Renal pelvis (tissue), 1 donor: ENCODE measurements at regions not wholly inside any gene's neighbourhood (a gene's known extent, or its start where the extent isn't known, plus 50 kb on each side); places are given as distances from the start of the nearest gene placed in this dataset.

Experiments
- DNase-seq: peaks from one replicate; pipeline ENCODE4 v3.0.0-alpha.2; 2013

- no peak for DNase-seq
Measured at GRCh38 chr4:129420637-129421036, 324.7 kb downstream of the C4orf33 start.

GRCh38 chr4:129422277-129422676, 326.3 kb downstream of the C4orf33 start:
- DNase-seq = no peak

- no peak for DNase-seq
Measured at GRCh38 chr4:129428454-129428853, 332.5 kb downstream of the C4orf33 start.

GRCh38 chr4:129429581-129430320, 333.8 kb downstream of the C4orf33 start:
- no peak for DNase-seq

GRCh38 chr4:129437347-129437746, 341.4 kb downstream of the C4orf33 start:
- DNase-seq = no peak

- no peak for DNase-seq
Measured at GRCh38 chr4:129438456-129438981, 342.6 kb downstream of the C4orf33 start.

GRCh38 chr4:129446074-129446473, 350.1 kb downstream of the C4orf33 start:
- DNase-seq = no peak

- no peak for DNase-seq
Measured at GRCh38 chr4:129453524-129454200, 357.7 kb downstream of the C4orf33 start.

GRCh38 chr4:129455482-129455881, 359.5 kb downstream of the C4orf33 start:
- DNase-seq = peak; percentile 4

- no peak for DNase-seq
Measured at GRCh38 chr4:129468624-129469023, 372.7 kb downstream of the C4orf33 start.

GRCh38 chr4:129474698-129475097, 378.7 kb downstream of the C4orf33 start:
- no peak for DNase-seq

- no peak for DNase-seq
Measured at GRCh38 chr4:129481107-129481506, 385.2 kb downstream of the C4orf33 start.

GRCh38 chr4:129488427-129488826, 392.5 kb downstream of the C4orf33 start:
- DNase-seq = no peak

- DNase-seq = peak; percentile 54
Measured at GRCh38 chr4:129490516-129490915, 394.6 kb downstream of the C4orf33 start.

- DNase-seq = no peak
Measured at GRCh38 chr4:129498626-129499025, 402.7 kb downstream of the C4orf33 start.

GRCh38 chr4:129514852-129515251, 418.9 kb downstream of the C4orf33 start:
- DNase-seq = no peak

GRCh38 chr4:129515356-129515755, 419.4 kb downstream of the C4orf33 start:
- DNase-seq = no peak

GRCh38 chr4:129526812-129527211, 430.9 kb downstream of the C4orf33 start:
- DNase-seq = no peak

GRCh38 chr4:129531253-129531652, 435.3 kb downstream of the C4orf33 start:
- no peak for DNase-seq

- no peak for DNase-seq
Measured at GRCh38 chr4:129532573-129532972, 436.6 kb downstream of the C4orf33 start.

- DNase-seq = no peak
Measured at GRCh38 chr4:129543299-129543698, 447.3 kb downstream of the C4orf33 start.

GRCh38 chr4:129545599-129546278, 449.8 kb downstream of the C4orf33 start:
- DNase-seq = peak; percentile 11

GRCh38 chr4:129546531-129546930, 450.6 kb downstream of the C4orf33 start:
- no peak for DNase-seq
